Naive thymus-derived CD8-positive, alpha-beta T cell (primary cell): ENCODE measurements at regions not wholly inside any gene's neighbourhood (a gene's known extent, or its start where the extent isn't known, plus 50 kb on each side); places are given as distances from the start of the nearest gene placed in this dataset.

Experiments
- ATAC-seq, 2 donors: fragments of 150-1000 bp; cut with Tn5 transposase in 1 of 2; sonication (Bioruptor Pico), chemical (Tn5 transposase) in 1 of 2; 1 replicate in 1 of 2; 2 replicates in 1 of 2; pipeline ENCODE4 v1.10.0; 2021; ENCODE audit warnings: mild to moderate bottlenecking in 2 of 2, moderate library complexity in 2 of 2
- POLR2A ChIA-PET: fragments of 350-600 bp; sonication (Branson Sonifier 250); formaldehyde crosslinking; loops from one replicate; lab custom pipeline; 2021; ENCODE audit warnings: antibody characterized with exemption; lab: Charles Lee
- DNase-seq, 10 donors: peaks; one replicate each; pipeline versions ENCODE4 v3.0.0 to v3.0.0-alpha.2; 2020 to 2022
- H3K27ac Mint-ChIP-seq, 10 donors: one replicate each; pipeline ENCODE4 v1.8.0; 2020 to 2022; ENCODE audit warnings: mild to moderate bottlenecking in 10 of 10, mixed read lengths in 10 of 10, moderate library complexity in 4 of 10, inconsistent platforms in 1 of 10
- H3K27me3 Mint-ChIP-seq, 5 donors: one replicate each; pipeline ENCODE4 v1.8.0; 2021 to 2022; ENCODE audit warnings: mixed read lengths in 5 of 5
- H3K36me3 Mint-ChIP-seq, 3 donors: one replicate each; pipeline ENCODE4 v1.8.0; 2020 to 2022; ENCODE audit warnings: mixed read lengths in 3 of 3, mild to moderate bottlenecking in 2 of 3, inconsistent platforms in 1 of 3
- H3K4me1 Mint-ChIP-seq, 4 donors: one replicate each; pipeline ENCODE4 v1.8.0; 2021 to 2022; ENCODE audit warnings: mixed read lengths in 4 of 4
- H3K4me3 Mint-ChIP-seq, 10 donors: one replicate each; pipeline ENCODE4 v1.8.0; 2020 to 2022; ENCODE audit warnings: mild to moderate bottlenecking in 10 of 10, mixed read lengths in 10 of 10, moderate library complexity in 6 of 10, inconsistent platforms in 1 of 10
- H3K9me3 Mint-ChIP-seq, 9 donors: one replicate each; pipeline ENCODE4 v1.8.0; 2020 to 2022; ENCODE audit warnings: mixed read lengths in 9 of 9, mild to moderate bottlenecking in 3 of 9, inconsistent platforms in 1 of 9, moderate library complexity in 1 of 9

DNA sequence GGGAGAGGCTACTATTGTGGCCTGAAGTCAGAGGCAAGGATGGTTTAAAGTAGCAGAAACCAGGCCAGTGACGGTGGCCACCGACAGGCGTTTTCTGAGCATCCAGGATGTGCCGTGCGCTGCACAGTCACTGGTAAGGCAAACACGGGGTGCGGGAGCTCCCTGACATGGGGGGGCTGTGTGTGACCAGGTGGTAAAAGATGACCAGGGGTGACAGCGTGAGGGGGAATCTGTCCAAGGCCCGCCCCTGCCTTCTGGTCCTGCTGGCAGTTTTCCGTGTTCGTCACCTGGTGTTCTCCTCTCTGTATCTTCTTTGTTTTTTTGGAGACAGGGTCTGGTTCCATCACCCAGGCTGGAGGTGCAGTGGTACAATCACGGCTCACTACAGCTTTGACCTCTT lies 167.4 kb downstream of the ICE1 start:
- Mint-ChIP-seq H3K9me3 (peaks cover 0 to 3% (median 0%) of the 10 kb centered on the region in 9 donors), H3K4me3 (no peak overlapping the region), H3K27ac (no peak overlapping the region), H3K4me1 (no peaks in the 10 kb centered on the region), H3K27me3 (peaks cover 2 to 40% (median 13%) of the 10 kb centered on the region in 5 donors), H3K36me3 (peaks cover 0 to 2% (median 0%) of the 10 kb centered on the region in 3 donors)
- ATAC-seq (no peak), DNase-seq (no peak)
- POLR2A ChIA-PET: no interaction called here

DNA sequence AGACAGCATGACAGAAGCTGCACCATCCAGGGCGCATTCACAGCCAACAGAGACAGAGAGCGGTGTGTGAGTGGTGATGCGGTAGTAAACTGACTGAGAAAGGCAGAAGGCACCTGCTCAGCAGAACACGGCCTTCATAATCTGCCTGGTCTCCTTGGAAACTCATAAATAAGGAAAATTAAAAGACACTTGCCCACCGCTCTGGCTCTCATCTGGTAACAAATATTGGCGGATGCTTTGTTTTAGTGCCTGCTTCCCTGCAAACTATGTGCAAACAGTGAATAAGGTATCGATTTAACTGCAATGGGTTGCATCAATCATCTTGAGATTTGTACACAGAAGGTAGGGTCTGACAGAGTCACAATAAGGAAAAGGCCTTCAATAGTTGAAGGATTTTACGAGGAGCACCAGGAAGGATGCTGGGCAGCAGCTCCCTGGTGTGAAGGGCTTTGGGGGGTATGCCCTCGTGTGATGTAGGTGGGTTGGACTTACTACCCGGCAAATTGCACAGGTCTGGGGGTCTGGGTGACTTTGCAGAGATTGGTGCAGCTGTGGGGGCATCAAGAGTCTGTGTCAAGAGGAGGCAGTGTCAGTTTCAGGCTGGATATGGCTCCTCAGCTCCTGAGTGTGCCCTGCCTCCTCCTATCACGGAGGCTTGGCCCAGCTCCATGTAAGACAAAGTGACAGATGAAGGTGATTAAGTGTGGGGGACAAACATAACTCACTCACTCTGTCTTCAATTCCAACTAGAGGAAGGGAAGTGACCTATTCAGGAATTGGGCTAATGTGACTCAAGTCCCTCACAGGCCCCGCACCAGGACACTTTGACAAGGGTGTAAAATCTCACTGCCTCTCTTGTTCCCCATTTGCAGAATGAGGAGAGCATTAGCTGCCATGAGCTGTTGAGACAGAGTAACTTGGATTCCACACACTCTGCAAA lies 166.7 kb downstream of the ICE1 start:
- no peaks in the 10 kb centered on the region for H3K4me1 Mint-ChIP-seq
- DNase-seq: no peak
- ATAC-seq: no peak
- H3K9me3 Mint-ChIP-seq: peaks cover 0 to 3% (median 0%) of the 10 kb centered on the region in 9 donors
- H3K4me3 Mint-ChIP-seq: no peak overlapping the region
- POLR2A ChIA-PET: no interaction called here
- H3K27me3 Mint-ChIP-seq: peaks cover 0 to 40% (median 13%) of the 10 kb centered on the region in 5 donors
- H3K36me3 Mint-ChIP-seq: no peaks in the 10 kb centered on the region
- no peak overlapping the region for H3K27ac Mint-ChIP-seq

DNA sequence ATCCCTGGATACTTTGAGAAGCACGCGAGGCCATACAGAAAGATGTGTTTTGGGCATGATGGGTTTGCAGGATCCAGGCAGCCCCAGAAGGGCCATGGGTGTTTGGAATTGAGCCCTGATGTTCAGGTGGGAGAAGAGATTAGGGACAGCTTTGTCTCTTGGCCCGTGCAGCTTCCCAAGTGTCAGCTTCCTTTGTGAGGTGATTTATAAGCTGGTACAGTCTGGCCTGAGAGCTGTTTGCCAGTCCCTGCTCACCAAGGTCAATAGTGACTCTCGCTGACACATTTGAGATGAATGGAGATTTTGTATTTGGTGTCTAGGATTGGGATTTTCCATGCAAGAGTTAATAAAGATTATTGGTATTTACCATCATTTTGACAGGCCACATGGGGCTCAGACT lies 165.9 kb downstream of the ICE1 start:
- DNase-seq (no peak), ATAC-seq (no peak)
- POLR2A ChIA-PET: no interaction called here
- Mint-ChIP-seq H3K9me3 (peaks cover 0 to 3% (median 0%) of the 10 kb centered on the region in 9 donors), H3K4me1 (no peaks in the 10 kb centered on the region), H3K27ac (no peak overlapping the region), H3K4me3 (no peak overlapping the region), H3K27me3 (peaks cover 0 to 40% (median 13%) of the 10 kb centered on the region in 5 donors), H3K36me3 (no peaks in the 10 kb centered on the region)

DNA sequence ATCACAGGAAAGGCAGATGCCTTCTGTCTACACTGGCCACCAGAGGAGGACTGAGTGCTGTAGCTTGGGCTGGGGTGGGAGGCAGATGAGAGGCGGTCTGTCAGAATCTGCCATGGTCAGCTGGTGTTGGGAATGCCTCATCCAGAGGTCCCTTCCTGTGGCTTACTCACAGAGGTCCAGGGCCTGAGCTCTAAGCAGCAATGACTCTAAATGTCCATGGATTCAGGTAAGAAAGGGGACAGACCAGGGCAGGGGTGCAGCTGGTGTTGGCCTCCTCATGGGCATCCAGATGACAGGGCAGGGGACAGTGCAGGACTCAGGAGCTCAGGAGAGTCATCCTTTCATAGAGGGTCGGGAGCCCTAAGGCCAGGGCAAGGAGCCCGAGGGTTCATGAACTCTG lies 165.0 kb downstream of the ICE1 start:
- ATAC-seq (no peak), DNase-seq (no peak)
- peaks cover 0 to 40% (median 13%) of the 10 kb centered on the region in 5 donors for H3K27me3 Mint-ChIP-seq
- peaks cover 0 to 3% (median 0%) of the 10 kb centered on the region in 9 donors for H3K9me3 Mint-ChIP-seq
- H3K27ac Mint-ChIP-seq: peak overlapping the region in 1 of 10 donors; percentile 1
- no peaks in the 10 kb centered on the region for H3K36me3 Mint-ChIP-seq
- H3K4me3 Mint-ChIP-seq: no peak overlapping the region
- no peaks in the 10 kb centered on the region for H3K4me1 Mint-ChIP-seq
- POLR2A ChIA-PET: no interaction called here

DNA sequence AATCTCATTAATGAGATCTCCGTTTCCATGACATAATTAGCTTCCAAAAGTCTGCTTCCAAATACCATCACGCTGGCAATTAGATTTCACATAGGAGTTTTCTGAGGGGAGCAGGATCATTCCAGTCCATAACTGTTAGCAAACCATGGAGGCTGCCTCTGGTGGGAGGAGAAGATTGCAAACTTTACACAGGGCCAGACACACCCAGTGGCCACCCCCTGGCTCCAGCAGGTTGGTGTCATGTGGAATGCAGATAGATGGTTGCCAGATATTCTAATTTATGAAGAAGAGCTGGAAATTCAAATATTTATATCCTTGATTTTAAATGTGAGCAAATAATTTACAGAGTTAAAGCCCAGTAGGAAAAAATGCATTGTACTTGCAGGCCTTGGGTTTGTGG lies 164.2 kb downstream of the ICE1 start:
- POLR2A ChIA-PET: no interaction called here

DNA sequence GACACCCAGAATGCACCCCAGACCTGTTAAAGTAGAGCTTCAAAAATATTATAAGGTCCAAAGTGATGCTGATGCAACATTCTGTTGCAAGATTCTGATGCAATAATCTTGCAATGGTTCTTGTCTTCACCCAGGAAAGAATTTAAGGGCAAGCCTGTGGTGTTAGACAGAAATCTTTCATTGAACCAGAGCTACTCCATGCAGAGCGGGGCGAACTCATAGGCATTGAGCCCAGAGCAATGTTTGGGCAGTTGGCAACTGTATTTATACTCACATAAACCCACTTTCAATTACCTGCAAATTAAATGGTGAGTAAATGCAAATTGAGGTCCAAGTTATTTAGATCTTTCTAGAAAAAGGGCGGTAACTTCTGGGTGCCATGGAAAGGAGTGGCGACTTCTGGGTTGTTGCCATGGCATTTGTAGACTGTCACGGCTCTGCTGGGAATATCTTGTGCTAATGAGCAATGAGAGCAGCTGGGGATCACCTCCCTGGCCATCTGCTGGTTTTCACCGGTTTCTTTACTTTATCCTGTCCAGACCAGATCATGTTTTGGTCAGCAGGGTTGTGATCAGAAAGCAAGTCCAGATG lies 163.4 kb downstream of the ICE1 start:
- H3K4me3 Mint-ChIP-seq: no peak overlapping the region
- no peak for DNase-seq
- no peaks in the 10 kb centered on the region for H3K36me3 Mint-ChIP-seq
- ATAC-seq: no peak
- POLR2A ChIA-PET: no interaction called here
- H3K27me3 Mint-ChIP-seq: peaks cover 0 to 40% (median 13%) of the 10 kb centered on the region in 5 donors
- no peaks in the 10 kb centered on the region for H3K4me1 Mint-ChIP-seq
- peaks cover 0 to 3% (median 0%) of the 10 kb centered on the region in 9 donors for H3K9me3 Mint-ChIP-seq
- no peak overlapping the region for H3K27ac Mint-ChIP-seq

More for the DNA sequence above, 164.2 kb downstream of the ICE1 start:
- Mint-ChIP-seq H3K27ac (peak overlapping the region in 1 of 10 donors; percentile 77), H3K9me3 (peaks cover 0 to 3% (median 0%) of the 10 kb centered on the region in 9 donors), H3K4me1 (no peaks in the 10 kb centered on the region), H3K4me3 (no peak overlapping the region), H3K27me3 (peaks cover 0 to 40% (median 13%) of the 10 kb centered on the region in 5 donors), H3K36me3 (no peaks in the 10 kb centered on the region)
- DNase-seq: no peak
- no peak for ATAC-seq

DNA sequence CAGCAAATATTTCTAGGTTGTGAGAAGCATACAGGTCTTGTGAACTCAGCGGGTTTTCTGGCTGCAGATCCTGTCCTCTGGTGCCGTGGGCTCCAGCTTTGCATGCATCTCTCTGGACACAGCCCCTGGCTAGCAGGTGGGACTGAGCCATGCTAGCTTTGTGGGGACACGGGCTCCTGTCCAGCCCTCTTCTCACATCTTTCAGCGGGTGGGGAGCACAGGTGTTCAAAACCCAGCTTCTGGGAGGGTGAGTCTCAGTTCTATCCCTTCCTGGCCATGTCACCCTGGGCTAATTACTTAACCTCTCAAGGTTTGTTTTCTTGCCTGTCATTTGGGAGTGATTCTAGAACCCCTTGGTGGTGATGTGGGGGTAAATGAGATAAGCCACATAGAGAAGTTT lies 162.3 kb downstream of the ICE1 start:
- no peak overlapping the region for H3K4me3 Mint-ChIP-seq
- DNase-seq (no peak), ATAC-seq (peak in 1 of 2 donors; percentile 5)
- peaks cover 0 to 3% (median 0%) of the 10 kb centered on the region in 9 donors for H3K9me3 Mint-ChIP-seq
- POLR2A ChIA-PET: no interaction called here
- H3K27me3 Mint-ChIP-seq: peaks cover 0 to 32% (median 11%) of the 10 kb centered on the region in 5 donors
- no peaks in the 10 kb centered on the region for H3K36me3 Mint-ChIP-seq
- no peaks in the 10 kb centered on the region for H3K4me1 Mint-ChIP-seq
- H3K27ac Mint-ChIP-seq: no peak overlapping the region

DNA sequence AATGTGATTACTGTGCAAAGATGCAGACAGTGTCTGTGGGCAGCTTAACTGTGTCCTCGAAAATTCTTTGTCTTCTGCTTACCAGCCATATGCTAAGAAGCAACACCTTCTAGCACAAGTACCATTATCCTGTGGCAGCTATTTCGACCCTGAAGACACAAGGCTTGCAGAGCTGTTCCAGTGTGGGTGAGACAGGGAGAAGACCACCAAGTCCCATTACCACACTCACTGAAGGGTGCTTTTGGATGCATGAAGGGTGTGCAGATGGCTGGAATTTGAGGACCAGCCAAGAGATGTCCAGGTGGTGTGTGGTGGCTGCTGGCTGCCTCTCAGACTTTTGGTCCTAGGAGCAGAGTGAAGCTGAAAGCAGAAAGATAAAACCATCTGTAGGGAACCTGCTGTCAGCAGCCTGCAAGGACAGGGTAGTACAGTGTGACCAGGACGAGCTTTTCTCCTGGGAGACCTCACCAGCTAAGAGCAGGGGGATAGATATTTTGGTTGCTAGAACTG lies 161.8 kb downstream of the ICE1 start:
- H3K27me3 Mint-ChIP-seq: peaks cover 0 to 28% (median 8%) of the 10 kb centered on the region in 5 donors
- no peak overlapping the region for H3K27ac Mint-ChIP-seq
- no peak for DNase-seq
- H3K36me3 Mint-ChIP-seq: no peaks in the 10 kb centered on the region
- H3K4me3 Mint-ChIP-seq: no peak overlapping the region
- POLR2A ChIA-PET: no interaction called here
- peaks cover 0 to 1% (median 0%) of the 10 kb centered on the region in 9 donors for H3K9me3 Mint-ChIP-seq
- ATAC-seq: peak in 1 of 2 donors; percentile 16
- H3K4me1 Mint-ChIP-seq: no peaks in the 10 kb centered on the region

DNA sequence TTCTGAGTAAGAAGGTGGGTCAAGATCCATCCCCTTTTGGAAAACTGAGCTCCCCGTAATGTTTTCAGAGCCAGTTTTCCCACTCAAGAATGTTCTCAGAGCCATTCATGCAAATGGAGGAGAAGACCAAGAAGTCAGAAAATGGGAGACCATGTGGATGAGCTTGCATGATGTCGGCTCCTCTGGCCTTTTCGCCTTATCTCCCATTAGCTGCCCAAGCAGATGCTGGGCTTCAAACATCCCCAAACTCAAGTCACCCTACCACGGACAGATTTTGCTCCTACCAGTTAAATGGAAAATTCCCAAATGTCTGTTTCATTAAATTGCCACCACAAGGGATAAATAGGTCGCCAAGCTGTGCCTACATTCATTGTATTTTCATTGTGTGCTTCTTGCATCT lies 161.4 kb downstream of the ICE1 start:
- no peaks in the 10 kb centered on the region for H3K4me1 Mint-ChIP-seq
- POLR2A ChIA-PET: no interaction called here
- H3K27ac Mint-ChIP-seq: no peak overlapping the region
- H3K36me3 Mint-ChIP-seq: no peaks in the 10 kb centered on the region
- peaks cover 0 to 23% (median 8%) of the 10 kb centered on the region in 5 donors for H3K27me3 Mint-ChIP-seq
- ATAC-seq (no peak), DNase-seq (no peak)
- H3K9me3 Mint-ChIP-seq: no peaks in the 10 kb centered on the region
- no peak overlapping the region for H3K4me3 Mint-ChIP-seq

DNA sequence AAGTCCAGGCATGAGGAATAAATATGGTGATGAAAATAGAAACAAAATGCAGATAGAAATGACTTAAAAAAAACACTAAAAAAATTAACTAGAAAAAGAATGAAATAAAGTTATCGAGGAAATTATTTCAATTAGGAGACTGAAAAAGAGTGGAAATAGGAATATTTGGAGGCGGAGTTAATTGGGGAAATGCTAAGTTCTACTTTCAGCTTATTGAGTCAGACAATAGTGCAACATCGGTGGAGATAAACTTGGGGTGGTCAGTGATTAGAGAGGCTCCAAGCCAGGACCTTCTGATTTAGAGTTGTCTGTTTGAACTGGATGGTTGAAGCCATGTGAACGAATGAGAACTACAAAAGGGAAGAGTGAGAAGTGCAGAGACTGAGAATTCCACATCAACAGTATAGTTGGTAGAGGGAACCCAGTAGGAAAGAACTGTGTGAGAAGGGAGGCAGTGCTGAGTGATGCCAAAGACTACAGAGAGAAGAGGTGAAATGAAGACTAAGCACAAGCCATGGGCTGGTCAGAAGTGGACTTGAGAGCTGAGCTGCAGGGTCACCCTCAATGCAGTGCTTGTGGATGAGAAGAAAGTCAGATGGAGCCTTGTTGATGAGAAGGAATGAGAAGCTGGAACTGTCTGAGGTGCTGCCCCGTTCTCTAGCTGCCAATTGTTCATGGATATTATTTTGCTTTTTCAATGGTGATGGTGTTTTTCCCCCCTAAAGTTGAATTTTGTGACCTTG lies 160.7 kb downstream of the ICE1 start:
- H3K4me1 Mint-ChIP-seq: no peaks in the 10 kb centered on the region

DNA sequence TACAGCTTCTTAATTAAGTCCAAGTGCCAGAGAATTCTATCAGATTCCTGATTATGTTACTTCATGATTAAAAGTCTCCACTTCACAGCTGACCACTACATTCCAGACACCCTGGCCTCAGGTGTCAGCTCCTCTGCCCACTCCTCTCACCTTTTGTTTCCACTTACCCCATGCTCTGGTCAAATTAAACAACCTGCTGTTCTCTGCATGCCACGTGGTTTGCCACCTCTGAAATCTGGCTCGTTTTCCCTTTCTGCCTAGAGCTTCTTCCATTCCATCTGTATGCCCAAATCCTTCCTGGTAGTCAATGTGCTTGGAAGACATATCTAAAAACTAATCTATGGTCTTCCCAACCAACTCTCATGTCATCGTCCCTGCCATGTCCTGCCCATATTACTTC lies 158.6 kb downstream of the ICE1 start:
- H3K4me1 Mint-ChIP-seq: no peaks in the 10 kb centered on the region
- no peak for ATAC-seq

More for the DNA sequence above, 160.7 kb downstream of the ICE1 start:
- Mint-ChIP-seq H3K9me3 (no peaks in the 10 kb centered on the region), H3K4me3 (no peak overlapping the region), H3K27me3 (peaks cover 0 to 17% (median 6%) of the 10 kb centered on the region in 5 donors), H3K36me3 (no peaks in the 10 kb centered on the region), H3K27ac (no peak overlapping the region)
- no peak for ATAC-seq
- POLR2A ChIA-PET: no interaction called here
- DNase-seq: no peak

DNA sequence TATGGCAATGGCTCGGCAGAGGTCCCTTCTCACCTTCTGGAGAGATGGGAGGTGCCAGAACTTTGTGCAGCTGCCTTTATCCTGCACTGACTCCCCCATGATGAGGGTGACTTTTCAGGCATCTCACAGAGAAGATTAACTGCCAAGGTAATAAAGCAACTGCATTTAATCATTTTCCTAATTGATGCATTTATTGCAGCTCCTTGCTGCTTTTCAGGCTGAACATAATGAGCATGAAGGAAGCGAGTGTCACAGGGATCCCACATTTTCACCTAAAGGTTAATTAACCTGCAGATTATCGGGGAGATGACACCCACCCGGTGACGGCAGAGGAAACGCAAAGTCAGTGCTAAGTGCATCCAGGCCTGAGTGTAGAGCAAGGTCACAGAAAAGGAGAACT lies 154.3 kb downstream of the ICE1 start:
- Mint-ChIP-seq H3K4me3 (no peak overlapping the region), H3K9me3 (no peaks in the 10 kb centered on the region), H3K36me3 (no peaks in the 10 kb centered on the region), H3K27ac (no peak overlapping the region), H3K4me1 (no peaks in the 10 kb centered on the region), H3K27me3 (peaks cover 3 to 35% (median 8%) of the 10 kb centered on the region in 5 donors)
- POLR2A ChIA-PET: no interaction called here
- ATAC-seq: no peak
- DNase-seq: no peak

More for the DNA sequence above, 158.6 kb downstream of the ICE1 start:
- H3K4me3 Mint-ChIP-seq: no peak overlapping the region
- H3K27me3 Mint-ChIP-seq: peaks cover 1 to 13% (median 4%) of the 10 kb centered on the region in 5 donors
- DNase-seq: no peak
- H3K27ac Mint-ChIP-seq: no peak overlapping the region
- H3K9me3 Mint-ChIP-seq: no peaks in the 10 kb centered on the region
- POLR2A ChIA-PET: no interaction called here
- H3K36me3 Mint-ChIP-seq: no peaks in the 10 kb centered on the region
